GM19452 (cell line): ENCODE measurements at regions not wholly inside any gene's neighbourhood (a gene's known extent, or its start where the extent isn't known, plus 50 kb on each side); places are given as distances from the start of the nearest gene placed in this dataset.

Experiments used
- ATAC-seq: cut with Tn5 transposase; IDR thresholded peaks from one replicate; pipeline ENCODE4 v1.9.1; 2021; ENCODE audit not compliant: unreplicated experiment

GRCh38 chr6:15016813-15017212 lies 229.1 kb upstream of the JARID2 start:
- ATAC-seq: no peak

GRCh38 chr6:15017261-15017660 lies 228.6 kb upstream of the JARID2 start:
- ATAC-seq: no peak

DNA sequence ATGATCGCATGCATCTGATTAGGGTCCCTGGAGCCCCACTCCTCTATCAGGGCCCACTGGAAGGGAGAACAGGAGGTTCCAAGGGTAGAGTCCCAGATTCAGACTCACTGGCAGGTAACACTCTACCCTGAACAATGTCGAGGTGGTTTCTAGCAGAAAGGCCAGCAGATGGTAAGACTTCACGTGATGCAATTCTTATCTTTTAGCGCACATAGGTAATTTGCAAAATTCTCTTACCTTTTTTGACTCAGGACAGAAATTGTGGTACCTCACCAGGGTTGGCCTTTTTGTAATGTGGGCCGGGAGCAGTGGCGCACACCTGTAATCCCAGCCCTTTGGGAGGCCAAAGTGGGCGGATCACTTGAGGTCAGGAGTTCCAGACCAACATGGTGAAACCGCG lies 228.1 kb upstream of the JARID2 start:
- ATAC-seq: no peak

GRCh38 chr6:15020119-15020770 lies 225.6 kb upstream of the JARID2 start:
- no peak for ATAC-seq

- no peak for ATAC-seq
These were observed 224.8 kb upstream of the JARID2 start for GRCh38 chr6:15021074-15021473.

DNA sequence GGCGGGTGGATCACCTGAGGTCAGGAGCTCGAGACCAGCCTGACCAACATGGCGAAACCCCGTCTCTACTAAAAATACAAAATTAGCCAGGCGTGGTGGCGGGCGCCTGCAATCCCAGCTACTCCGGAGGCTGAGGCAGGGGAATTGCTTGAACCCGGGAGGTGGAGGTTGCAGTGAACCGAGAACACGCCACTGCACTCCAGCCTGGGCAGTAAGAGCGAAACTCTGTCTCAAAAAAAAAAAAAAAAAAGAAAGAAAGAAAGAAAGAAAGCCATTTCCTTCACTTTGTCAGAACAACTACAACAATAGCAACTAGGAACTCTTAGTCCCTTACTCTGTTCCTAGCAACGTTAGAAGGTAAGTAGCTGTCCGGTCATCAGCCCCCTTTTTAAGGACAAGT lies 222.9 kb upstream of the JARID2 start:
- ATAC-seq: peak; percentile 38

- peak; percentile 92 for ATAC-seq
These were observed 222.4 kb upstream of the JARID2 start for GRCh38 chr6:15023448-15023847.

- no peak for ATAC-seq
These were observed 220.4 kb upstream of the JARID2 start for GRCh38 chr6:15025446-15025845.

DNA sequence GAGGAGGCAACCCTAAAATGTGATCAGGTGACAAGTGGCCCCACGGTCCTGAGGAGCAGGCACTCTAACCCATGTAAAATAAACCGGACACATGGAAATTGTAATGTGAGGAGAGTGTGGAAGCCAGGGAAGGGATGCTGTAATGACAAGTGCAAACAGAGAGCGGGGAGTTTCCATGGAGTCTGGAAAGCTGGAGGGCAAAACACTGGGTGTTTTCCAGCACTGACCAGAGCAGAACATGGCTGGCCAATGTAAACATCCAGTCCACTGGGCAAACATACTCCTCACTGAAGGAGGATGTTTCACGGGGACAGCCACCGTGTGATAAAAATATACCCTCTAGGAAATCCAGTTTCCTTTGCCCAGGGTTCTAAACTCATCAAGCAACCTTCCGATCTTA lies 219.0 kb upstream of the JARID2 start:
- no peak for ATAC-seq

- ATAC-seq: no peak
These were observed 218.4 kb upstream of the JARID2 start for GRCh38 chr6:15027472-15027871.

- ATAC-seq: no peak
These were observed 213.9 kb upstream of the JARID2 start for GRCh38 chr6:15032015-15032414.

DNA sequence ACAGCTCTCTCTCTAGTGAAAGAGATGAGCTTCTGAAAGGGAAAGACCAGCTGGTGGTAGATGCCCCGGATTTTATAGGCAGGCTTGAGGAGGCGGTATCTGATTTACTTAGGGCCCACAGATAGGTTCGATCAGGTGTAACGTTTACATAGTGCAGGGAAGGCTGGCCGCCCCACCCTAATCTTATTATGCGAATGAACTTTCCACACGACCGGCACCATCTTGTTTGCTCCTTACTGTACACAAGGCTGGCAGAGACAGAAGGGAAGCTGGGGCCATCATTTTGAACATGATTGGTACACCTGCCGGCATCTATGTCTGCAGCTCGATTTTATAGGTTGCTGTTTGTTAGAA lies 212.0 kb upstream of the JARID2 start:
- ATAC-seq: no peak

DNA sequence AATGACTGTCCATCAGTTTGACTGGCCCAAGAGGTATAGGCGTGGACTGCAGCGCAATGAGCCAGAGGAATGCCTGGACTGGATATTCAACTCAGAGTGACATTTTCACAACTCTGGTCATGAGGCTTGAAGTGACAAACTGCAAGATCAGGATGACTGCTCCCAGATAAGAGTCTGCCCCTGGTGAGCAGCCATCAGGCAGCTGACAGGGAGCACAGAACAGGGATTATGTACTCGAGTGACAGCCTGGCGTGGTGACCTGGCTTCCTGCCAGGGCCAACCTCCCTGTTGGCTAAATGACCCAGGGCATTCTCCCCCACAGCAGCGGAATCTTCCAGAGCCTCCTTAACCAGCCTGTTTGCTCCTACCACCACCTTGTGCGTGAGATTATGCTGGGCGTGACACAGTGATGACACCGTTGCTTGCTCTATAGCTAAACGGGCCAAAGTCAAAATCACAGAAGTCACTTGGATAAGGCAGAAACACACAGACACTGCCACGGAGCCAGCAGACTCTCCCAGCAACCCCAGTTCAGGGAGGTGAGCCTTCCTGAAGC lies 209.1 kb upstream of the JARID2 start:
- no peak for ATAC-seq

- ATAC-seq: no peak
These were observed 208.6 kb upstream of the JARID2 start for GRCh38 chr6:15037253-15037652.

GRCh38 chr6:15038013-15038791 lies 207.7 kb upstream of the JARID2 start:
- no peak for ATAC-seq

DNA sequence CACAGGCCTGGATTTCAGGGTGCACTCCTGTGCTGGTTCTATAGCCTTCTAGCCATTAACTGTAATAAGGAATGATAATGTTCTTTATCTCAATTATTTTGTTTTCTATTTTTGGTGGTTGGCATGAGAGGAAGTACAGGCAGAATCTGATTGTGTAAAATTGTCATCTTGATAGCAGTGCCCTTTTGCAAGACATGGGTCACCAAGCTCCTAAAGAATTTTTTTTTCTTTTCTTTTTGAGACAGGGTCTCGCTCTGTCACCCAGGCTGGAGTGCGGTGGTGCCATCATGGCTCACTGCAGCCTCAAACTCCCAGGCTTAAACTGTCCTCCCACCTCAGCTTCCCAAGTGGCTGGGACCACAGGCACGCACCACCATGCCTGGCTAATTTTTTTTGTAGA lies 206.7 kb upstream of the JARID2 start:
- no peak for ATAC-seq

DNA sequence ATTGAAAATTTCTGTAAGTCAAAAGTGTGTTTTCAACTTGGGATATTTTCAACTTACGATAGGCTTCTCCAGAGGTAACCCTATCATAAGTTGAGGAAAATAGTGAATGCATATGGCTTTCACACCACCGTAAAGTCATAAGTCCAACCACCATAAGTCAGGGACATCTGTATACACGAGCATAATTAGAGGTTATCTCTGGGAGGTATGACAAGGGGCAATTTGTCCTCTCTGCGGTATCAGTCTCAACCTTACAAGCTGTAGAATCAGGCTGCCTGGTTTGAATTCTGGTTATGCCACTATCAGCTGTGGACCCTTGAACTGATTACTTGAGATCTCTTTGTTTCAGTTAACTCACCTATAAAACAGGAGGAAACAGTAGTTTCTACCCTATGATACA lies 202.9 kb upstream of the JARID2 start:
- no peak for ATAC-seq

- ATAC-seq: no peak
These were observed 201.6 kb upstream of the JARID2 start for GRCh38 chr6:15044146-15044882.

- no peak for ATAC-seq
These were observed 200.9 kb upstream of the JARID2 start for GRCh38 chr6:15044948-15045347.

DNA sequence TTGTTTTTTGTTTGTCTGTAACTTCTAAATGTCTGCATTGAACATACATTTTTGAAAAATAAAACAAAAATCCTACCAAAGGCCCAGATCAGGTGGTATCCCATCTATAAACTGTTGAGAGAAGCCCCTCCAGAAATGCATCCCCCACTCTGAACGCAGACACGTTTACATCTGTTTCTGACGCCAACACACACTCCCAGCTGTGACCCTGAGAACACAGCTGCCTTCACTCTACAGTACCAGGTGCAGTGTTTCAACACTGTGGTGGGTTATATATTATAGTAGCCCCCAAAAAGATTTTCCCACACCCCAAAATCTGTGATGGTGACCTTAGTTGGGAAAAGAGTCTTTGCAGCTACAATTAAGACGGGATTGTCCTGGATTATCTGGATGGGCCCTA lies 199.1 kb upstream of the JARID2 start:
- no peak for ATAC-seq

GRCh38 chr6:15048367-15048766 lies 197.5 kb upstream of the JARID2 start:
- ATAC-seq: no peak
